ENCODE measurements at regions not wholly inside any gene's neighbourhood (a gene's known extent, or its start where the extent isn't known, plus 50 kb on each side); places are given as distances from the start of the nearest gene placed in this dataset.

GRCh38 chr3:135800071-135800549, 165.4 kb upstream of the PPP2R3A start:
- DNase-seq (ENCODE audit: extremely low spot score): no peak
- ChIA-PET CTCF (no interaction called here), POLR2A (no interaction called here)
- TF ChIP-seq CTCF (IDR thresholded peaks at IDR 0.05; ENCODE audit: control extremely low read depth, extremely low read depth, low read depth, missing control alignments): no peak

- DNase-seq (ENCODE audit: extremely low spot score): no peak
- CTCF ChIA-PET: no interaction called here
- POLR2A ChIA-PET: no interaction called here
- no peak for TF ChIP-seq CTCF (IDR thresholded peaks at IDR 0.05; ENCODE audit: control extremely low read depth, extremely low read depth, low read depth, missing control alignments)
Measured at GRCh38 chr3:135801018-135801417, 164.5 kb upstream of the PPP2R3A start.

GRCh38 chr3:135802171-135802570, 163.4 kb upstream of the PPP2R3A start:
- ChIA-PET POLR2A (no interaction called here), CTCF (no interaction called here)
- no peak for TF ChIP-seq CTCF (IDR thresholded peaks at IDR 0.05; ENCODE audit: control extremely low read depth, extremely low read depth, low read depth, missing control alignments)
- DNase-seq (ENCODE audit: extremely low spot score): no peak

GRCh38 chr3:135803028-135803692, 162.4 kb upstream of the PPP2R3A start:
- no peak for DNase-seq (ENCODE audit: extremely low spot score)
- CTCF ChIA-PET: no interaction called here

GRCh38 chr3:135805752-135806151, 159.8 kb upstream of the PPP2R3A start:
- no peak for TF ChIP-seq CTCF (IDR thresholded peaks at IDR 0.05; ENCODE audit: control extremely low read depth, extremely low read depth, low read depth, missing control alignments)
- POLR2A ChIA-PET: no interaction called here
- CTCF ChIA-PET: interaction anchor here (1.5 kb wide), 1 partner anchor 13 kb away, joined by 4 read pairs; no protein-coding TSS in a partner anchor
- DNase-seq (ENCODE audit: extremely low spot score): no peak

More at GRCh38 chr3:135803028-135803692, 162.4 kb upstream of the PPP2R3A start:
- POLR2A ChIA-PET: no interaction called here
- no peak for TF ChIP-seq CTCF (IDR thresholded peaks at IDR 0.05; ENCODE audit: control extremely low read depth, extremely low read depth, low read depth, missing control alignments)

- POLR2A ChIA-PET: no interaction called here
- CTCF ChIA-PET: interaction anchor here (1.3 to 1.5 kb wide), 2 partner anchors 14 to 38 kb away, joined by 4 read pairs; no protein-coding TSS in a partner anchor
- no peak for DNase-seq (ENCODE audit: extremely low spot score)
- no peak for TF ChIP-seq CTCF (IDR thresholded peaks at IDR 0.05; ENCODE audit: control extremely low read depth, extremely low read depth, low read depth, missing control alignments)
Measured at GRCh38 chr3:135806317-135806716, 159.2 kb upstream of the PPP2R3A start.
